PC-9 (cell line): ENCODE measurements at regions not wholly inside any gene's neighbourhood (a gene's known extent, or its start where the extent isn't known, plus 50 kb on each side); places are given as distances from the start of the nearest gene placed in this dataset.

Source experiments
- BruUV-seq: library from RNA; stranded (reverse); fragments of 400-500 nt; replicated peaks from 2 replicates; lab custom pipeline; 2021; lab: Mats Ljungman, UMichigan
- CTCF ChIA-PET: fragments of 300-600 bp; sonication (Branson Sonifier 250); formaldehyde crosslinking; loops from one replicate; lab custom pipeline; 2022; ENCODE audit warnings: antibody characterized with exemption; lab: Charles Lee
- POLR2A ChIA-PET: fragments of 300-600 bp; sonication (Branson Sonifier 250); formaldehyde crosslinking; loops from one replicate; lab custom pipeline; 2022; ENCODE audit warnings: antibody characterized with exemption; ENCODE audit not compliant: unreplicated experiment; lab: Charles Lee
- DNase-seq, 2 experiments: peaks; one replicate each; pipeline versions ENCODE4 v3.0.0 to v3.0.0-alpha.2; 2015 to 2022; ENCODE audit warnings: mixed read lengths in 1 of 2
- H2AFZ ChIP-seq: fragments of 200-600 bp; sonication (generic); 2 replicates; pipeline ENCODE4 v1.8.1; 2017; ENCODE audit warnings: antibody characterized with exemption
- H3F3A ChIP-seq: fragments of 200-600 bp; sonication (generic); 2 replicates; pipeline ENCODE4 v1.8.1; 2017; ENCODE audit warnings: antibody characterized with exemption, mild to moderate bottlenecking, low read depth; ENCODE audit not compliant: insufficient read depth
- H3K27ac ChIP-seq: fragments of 200-600 bp; sonication (generic); 2 replicates; pipeline ENCODE4 v1.6.1; 2016; ENCODE audit warnings: mixed run types
- H3K27me3 ChIP-seq: fragments of 200-600 bp; sonication (generic); 2 replicates; pipeline ENCODE4 v1.6.1; 2016; ENCODE audit warnings: low read depth, mixed run types; ENCODE audit not compliant: insufficient read depth
- H3K36me3 ChIP-seq: fragments of 200-600 bp; sonication (generic); 2 replicates; pipeline ENCODE4 v1.6.1; 2016; ENCODE audit warnings: low read depth, mixed run types
- H3K4me1 ChIP-seq: fragments of 200-600 bp; sonication (generic); replicated peaks from 2 replicates; pipeline ENCODE4 v1.6.1; 2016; ENCODE audit warnings: mixed run types; ENCODE audit not compliant: insufficient read depth
- H3K4me2 ChIP-seq: fragments of 200-600 bp; sonication (generic); 2 replicates; pipeline ENCODE4 v1.6.1; 2017; ENCODE audit warnings: mixed run types
- H3K4me3 ChIP-seq: fragments of 200-600 bp; sonication (generic); 2 replicates; pipeline ENCODE4 v1.6.1; 2016; ENCODE audit warnings: mixed run types
- H3K79me2 ChIP-seq: fragments of 200-600 bp; sonication (generic); 2 replicates; pipeline ENCODE4 v1.6.1; 2017; ENCODE audit warnings: low read depth, mixed run types
- H3K9me2 ChIP-seq: fragments of 200-600 bp; sonication (generic); 2 replicates; pipeline ENCODE4 v1.8.1; 2017; ENCODE audit warnings: mild to moderate bottlenecking; ENCODE audit not compliant: insufficient read depth
- H3K9me3 ChIP-seq: fragments of 200-600 bp; sonication (generic); 2 replicates; pipeline ENCODE4 v1.8.1; 2016; ENCODE audit warnings: low read depth; ENCODE audit not compliant: insufficient read depth
- H4K20me1 ChIP-seq: fragments of 200-600 bp; sonication (generic); 2 replicates; pipeline ENCODE4 v1.8.1; 2017; ENCODE audit not compliant: insufficient read depth
- EZH2 ChIP-seq: fragments of 200-600 bp; sonication (generic); IDR thresholded peaks from 2 replicates; pipeline ENCODE4 v1.8.0; 2017; ENCODE audit warnings: antibody characterized with exemption, low read depth
- intact Hi-C: fragments of 100-400 bp; cut with micrococcal nuclease; formaldehyde crosslinking; loops from one replicate; pipeline ENCODE4 v1.10.0; 2022; ENCODE audit not compliant: unreplicated experiment
- TF ChIP-seq, protein P1 (sequence below): fragments of 200-600 bp; sonication (generic); conservative IDR thresholded peaks from 2 replicates; pipeline ENCODE4 v1.6.1; 2017; ENCODE audit warnings: mixed run types, antibody characterized with exemption, mild to moderate bottlenecking, moderate library complexity

DNA sequence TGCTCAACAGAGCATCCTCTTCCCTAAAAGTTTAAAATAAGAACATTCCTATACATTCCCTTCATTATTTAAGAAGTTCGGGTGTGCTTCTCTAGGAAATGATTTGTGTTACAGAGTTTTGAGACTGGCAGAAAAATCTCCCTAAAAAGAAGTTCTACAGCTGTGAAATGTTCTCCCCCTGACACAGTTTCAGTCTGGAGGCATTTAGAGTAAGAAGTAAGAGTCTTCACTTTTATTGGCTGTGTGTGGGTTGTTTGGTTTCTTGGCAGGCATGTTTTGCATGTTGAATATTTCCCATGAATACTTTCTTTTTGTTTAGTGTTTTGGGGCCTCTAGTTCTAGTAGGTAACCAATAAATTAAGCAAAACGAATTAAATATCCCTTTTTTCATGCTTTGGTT is 195.9 kb downstream of the TENT5A start:
- Histone ChIP-seq H3K36me3 (no peaks in the 10 kb centered on the region), H3K27me3 (no peaks in the 10 kb centered on the region), H3K27ac (no peak overlapping the region), H3K4me1 (peaks cover 7% of the 10 kb centered on the region), H4K20me1 (no peaks in the 10 kb centered on the region), H3F3A (no peaks in the 10 kb centered on the region; the same call in 1 of the 2 replicates), H3K9me3 (no peaks in the 10 kb centered on the region), H2AFZ (no peak overlapping the region), H3K4me2 (no peak overlapping the region), H3K79me2 (no peaks in the 10 kb centered on the region), H3K4me3 (no peak overlapping the region), H3K9me2 (no peaks in the 10 kb centered on the region)
- no TSS peak for BruUV-seq
- no peak for DNase-seq
- intact Hi-C loops, result no loop called here
- TF ChIP-seq, protein P1, sequence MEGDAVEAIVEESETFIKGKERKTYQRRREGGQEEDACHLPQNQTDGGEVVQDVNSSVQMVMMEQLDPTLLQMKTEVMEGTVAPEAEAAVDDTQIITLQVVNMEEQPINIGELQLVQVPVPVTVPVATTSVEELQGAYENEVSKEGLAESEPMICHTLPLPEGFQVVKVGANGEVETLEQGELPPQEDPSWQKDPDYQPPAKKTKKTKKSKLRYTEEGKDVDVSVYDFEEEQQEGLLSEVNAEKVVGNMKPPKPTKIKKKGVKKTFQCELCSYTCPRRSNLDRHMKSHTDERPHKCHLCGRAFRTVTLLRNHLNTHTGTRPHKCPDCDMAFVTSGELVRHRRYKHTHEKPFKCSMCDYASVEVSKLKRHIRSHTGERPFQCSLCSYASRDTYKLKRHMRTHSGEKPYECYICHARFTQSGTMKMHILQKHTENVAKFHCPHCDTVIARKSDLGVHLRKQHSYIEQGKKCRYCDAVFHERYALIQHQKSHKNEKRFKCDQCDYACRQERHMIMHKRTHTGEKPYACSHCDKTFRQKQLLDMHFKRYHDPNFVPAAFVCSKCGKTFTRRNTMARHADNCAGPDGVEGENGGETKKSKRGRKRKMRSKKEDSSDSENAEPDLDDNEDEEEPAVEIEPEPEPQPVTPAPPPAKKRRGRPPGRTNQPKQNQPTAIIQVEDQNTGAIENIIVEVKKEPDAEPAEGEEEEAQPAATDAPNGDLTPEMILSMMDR, result no peak
- no peak for TF ChIP-seq EZH2
- CTCF ChIA-PET, result no interaction called here
- POLR2A ChIA-PET, result no interaction called here

DNA sequence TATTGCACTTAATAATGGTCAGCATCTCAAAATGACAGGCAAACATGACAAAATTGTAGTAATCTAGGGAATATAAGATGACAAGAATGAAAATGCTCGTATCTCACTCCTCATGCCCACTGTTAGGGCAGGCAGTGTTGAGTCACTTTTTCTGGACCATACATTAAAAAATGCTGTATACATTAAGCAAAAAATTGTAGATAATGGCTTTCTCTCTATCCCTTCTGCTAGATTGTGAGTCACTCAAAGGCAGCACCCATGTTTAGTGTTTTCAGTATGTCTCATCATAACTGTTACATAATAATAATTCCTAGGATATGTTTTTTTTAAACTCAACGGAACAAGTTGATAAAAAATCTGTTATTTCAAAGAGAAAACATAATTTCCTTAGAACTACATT is 199.3 kb downstream of the TENT5A start:
- Histone ChIP-seq H3K79me2 (no peaks in the 10 kb centered on the region), H3K9me2 (no peaks in the 10 kb centered on the region), H3K4me1 (no peaks in the 10 kb centered on the region), H3K27ac (no peak overlapping the region), H3F3A (no peaks in the 10 kb centered on the region), H3K27me3 (no peaks in the 10 kb centered on the region), H3K4me2 (no peak overlapping the region), H3K9me3 (no peaks in the 10 kb centered on the region), H4K20me1 (no peaks in the 10 kb centered on the region), H3K4me3 (no peak overlapping the region), H3K36me3 (no peaks in the 10 kb centered on the region), H2AFZ (no peak overlapping the region)
- intact Hi-C loops, result no loop called here
- POLR2A ChIA-PET, result no interaction called here
- DNase-seq, result no peak
- no TSS peak for BruUV-seq
- TF ChIP-seq EZH2, result no peak
- TF ChIP-seq, protein P1, result no peak
- CTCF ChIA-PET, result no interaction called here

DNA sequence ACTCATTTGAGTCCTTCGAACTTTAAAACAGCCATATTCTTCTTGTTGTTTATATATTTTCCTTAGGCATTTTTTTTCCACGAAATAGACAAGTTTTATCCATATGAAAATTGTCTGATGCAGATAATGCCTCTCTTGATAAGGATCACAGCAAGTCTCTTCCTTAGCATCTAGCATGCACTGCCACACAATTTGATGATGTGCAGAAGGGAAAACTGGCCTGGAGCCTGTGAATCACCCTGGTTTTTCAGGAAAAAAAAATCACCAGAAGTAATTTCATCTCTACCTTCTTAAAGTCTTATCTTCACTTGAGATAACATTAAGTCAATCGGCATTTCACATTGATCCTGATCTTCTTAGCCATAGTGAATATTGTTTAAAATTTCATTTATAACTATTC is 199.8 kb downstream of the TENT5A start:
- Histone ChIP-seq H3K36me3 (no peaks in the 10 kb centered on the region), H3K9me2 (no peaks in the 10 kb centered on the region), H3K4me1 (no peaks in the 10 kb centered on the region), H3K79me2 (no peaks in the 10 kb centered on the region), H3K9me3 (no peaks in the 10 kb centered on the region), H2AFZ (no peak overlapping the region), H4K20me1 (no peaks in the 10 kb centered on the region), H3K27me3 (no peaks in the 10 kb centered on the region), H3K27ac (no peak overlapping the region), H3K4me2 (no peak overlapping the region), H3F3A (no peaks in the 10 kb centered on the region), H3K4me3 (no peak overlapping the region)
- DNase-seq, result no peak
- BruUV-seq, result no TSS peak
- no peak for TF ChIP-seq EZH2
- TF ChIP-seq, protein P1, result no peak
- intact Hi-C loops, result no loop called here
- ChIA-PET POLR2A (no interaction called here), CTCF (no interaction called here)
